SJCRH30 (cell line): ENCODE measurements at regions not wholly inside any gene's neighbourhood (a gene's known extent, or its start where the extent isn't known, plus 50 kb on each side); places are given as distances from the start of the nearest gene placed in this dataset.
"Not testable (repeated sequence)": the region's sequence is repeated elsewhere in the genome, so short reads cannot be mapped to it uniquely, and the experiment has no call there.

Experiments
- DNase-seq, 2 experiments: peaks; one replicate each; pipeline ENCODE4 v3.0.0-alpha.2; 2015 to 2020
- H3K27ac ChIP-seq: fragments of 250-450 bp; sonication (Bioruptor Pico); 2 replicates; pipeline ENCODE4 v1.5.1; 2020; ENCODE audit warnings: mild to moderate bottlenecking, moderate library complexity
- H3K27me3 ChIP-seq: fragments of 250-450 bp; sonication (Bioruptor Pico); 2 replicates; pipeline ENCODE4 v1.5.1; 2020; ENCODE audit warnings: mild to moderate bottlenecking, moderate library complexity
- H3K36me3 ChIP-seq: fragments of 250-450 bp; sonication (Bioruptor Pico); 2 replicates; pipeline ENCODE4 v1.5.1; 2020; ENCODE audit warnings: mild to moderate bottlenecking, moderate library complexity
- H3K4me1 ChIP-seq: fragments of 250-450 bp; sonication (Bioruptor Pico); 2 replicates; pipeline ENCODE4 v1.5.1; 2020; ENCODE audit warnings: mild to moderate bottlenecking, moderate library complexity
- H3K4me3 ChIP-seq: fragments of 250-450 bp; sonication (Bioruptor Pico); 2 replicates; pipeline ENCODE4 v1.5.1; 2020; ENCODE audit warnings: mild to moderate bottlenecking, moderate library complexity
- H3K9me3 ChIP-seq: fragments of 250-450 bp; sonication (Bioruptor Pico); replicated peaks from 2 replicates; pipeline ENCODE4 v1.5.1; 2020; ENCODE audit warnings: mild to moderate bottlenecking, moderate library complexity

DNA sequence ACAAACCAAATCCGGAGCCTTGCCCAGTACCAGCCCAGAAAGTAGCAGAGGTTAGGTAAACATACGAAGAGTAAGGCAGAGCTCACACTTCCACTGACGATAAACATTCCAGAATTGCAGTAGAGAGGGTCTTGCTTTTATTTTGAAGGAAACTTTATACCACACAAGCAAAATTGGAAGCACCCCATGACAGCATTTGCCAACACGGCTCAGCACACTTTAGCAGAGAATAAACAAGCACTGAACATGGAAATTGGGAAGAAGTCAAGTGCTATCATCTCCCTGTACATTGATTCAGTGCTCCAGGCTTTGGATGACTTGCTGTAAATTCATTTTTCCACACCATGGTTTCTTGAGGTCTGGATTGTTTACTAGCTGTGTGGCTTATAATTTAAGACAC, 160.7 kb upstream of the FAM47C start:
- Histone ChIP-seq H3K36me3 (no peaks in the 10 kb centered on the region), H3K4me3 (no peak overlapping the region), H3K9me3 (no peaks in the 10 kb centered on the region), H3K4me1 (no peaks in the 10 kb centered on the region), H3K27me3 (no peaks in the 10 kb centered on the region), H3K27ac (no peak overlapping the region)
- DNase-seq, result no peak

DNA sequence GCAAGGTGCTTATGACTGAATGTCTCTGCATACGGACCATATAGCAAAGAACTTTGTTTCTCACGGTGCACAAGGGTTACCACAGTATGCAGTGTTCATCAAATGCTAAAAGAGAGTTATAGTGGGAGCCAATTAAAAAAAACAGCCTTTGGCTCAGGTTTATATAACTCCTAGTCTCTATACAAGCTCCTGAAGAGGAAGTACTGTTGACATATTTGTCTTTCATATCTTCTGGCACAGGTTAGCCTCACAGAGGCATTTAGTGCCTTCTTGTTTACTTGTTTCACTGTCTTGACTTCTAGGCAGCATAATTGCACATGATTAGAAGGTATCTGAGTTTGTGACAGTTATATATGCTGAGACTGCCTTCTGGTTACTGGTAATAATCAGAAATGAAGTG, 158.8 kb upstream of the FAM47C start:
- H3K9me3 ChIP-seq, result no peaks in the 10 kb centered on the region
- no peak for DNase-seq
- H3K4me3 ChIP-seq, result no peak overlapping the region
- no peaks in the 10 kb centered on the region for H3K36me3 ChIP-seq
- H3K27me3 ChIP-seq, result no peaks in the 10 kb centered on the region
- H3K4me1 ChIP-seq, result no peaks in the 10 kb centered on the region
- H3K27ac ChIP-seq, result no peak overlapping the region

DNA sequence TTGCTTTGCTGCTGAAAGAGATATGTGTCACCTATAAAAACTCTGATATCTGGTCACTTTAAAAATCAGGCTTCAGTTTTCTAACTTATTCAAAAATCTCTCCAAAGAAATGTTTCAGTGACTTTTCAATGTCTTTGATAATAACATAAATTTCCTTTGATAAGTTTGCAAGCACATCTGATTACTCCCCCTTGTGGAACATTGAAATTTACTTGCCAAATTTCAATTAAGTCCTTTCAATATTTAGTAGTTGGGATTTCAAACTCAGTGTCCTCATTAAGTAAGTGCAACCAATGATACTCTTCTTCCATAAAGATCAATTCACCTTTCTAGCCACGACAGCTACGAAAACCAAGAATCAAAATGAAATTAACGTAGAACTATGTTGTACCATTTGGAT, 151.3 kb upstream of the FAM47C start:
- no peaks in the 10 kb centered on the region for H3K9me3 ChIP-seq
- DNase-seq, result no peak
- H3K4me1 ChIP-seq, result no peaks in the 10 kb centered on the region
- no peak overlapping the region for H3K4me3 ChIP-seq
- H3K36me3 ChIP-seq, result no peaks in the 10 kb centered on the region
- H3K27ac ChIP-seq, result no peak overlapping the region
- H3K27me3 ChIP-seq, result no peaks in the 10 kb centered on the region

- no peak overlapping the region for H3K27ac ChIP-seq
- H3K4me3 ChIP-seq, result no peak overlapping the region
- H3K36me3 ChIP-seq, result no peaks in the 10 kb centered on the region
- DNase-seq, result no peak
- no peaks in the 10 kb centered on the region for H3K27me3 ChIP-seq
- H3K4me1 ChIP-seq, result no peaks in the 10 kb centered on the region
- H3K9me3 ChIP-seq, result no peaks in the 10 kb centered on the region
Measured at GRCh38 chrX:36859231-36859630, 148.9 kb upstream of the FAM47C start.

- Histone ChIP-seq H3K27me3 (no peaks in the 10 kb centered on the region), H3K27ac (no peak overlapping the region), H3K4me1 (no peaks in the 10 kb centered on the region), H3K36me3 (no peaks in the 10 kb centered on the region), H3K4me3 (no peak overlapping the region), H3K9me3 (no peaks in the 10 kb centered on the region)
- no peak for DNase-seq
Measured at GRCh38 chrX:36861601-36862000, 146.6 kb upstream of the FAM47C start.

GRCh38 chrX:36867143-36867542, 141.0 kb upstream of the FAM47C start:
- no peaks in the 10 kb centered on the region for H3K36me3 ChIP-seq
- H3K4me3 ChIP-seq, result no peak overlapping the region
- H3K9me3 ChIP-seq, result no peaks in the 10 kb centered on the region
- H3K27me3 ChIP-seq, result no peaks in the 10 kb centered on the region
- no peaks in the 10 kb centered on the region for H3K4me1 ChIP-seq
- no peak overlapping the region for H3K27ac ChIP-seq
- peak in 1 of 2 experiments; percentile 39 for DNase-seq

GRCh38 chrX:36868592-36868991, 139.6 kb upstream of the FAM47C start:
- Histone ChIP-seq H3K4me3 (no peak overlapping the region), H3K9me3 (no peaks in the 10 kb centered on the region), H3K4me1 (no peaks in the 10 kb centered on the region), H3K27ac (no peak overlapping the region), H3K36me3 (no peaks in the 10 kb centered on the region), H3K27me3 (no peaks in the 10 kb centered on the region)
- DNase-seq, result no peak

- H3K27ac ChIP-seq, result no peak overlapping the region
- H3K4me3 ChIP-seq, result no peak overlapping the region
- no peaks in the 10 kb centered on the region for H3K9me3 ChIP-seq
- no peaks in the 10 kb centered on the region for H3K4me1 ChIP-seq
- H3K36me3 ChIP-seq, result no peaks in the 10 kb centered on the region
- DNase-seq, result no peak
- no peaks in the 10 kb centered on the region for H3K27me3 ChIP-seq
Measured at GRCh38 chrX:36869457-36869856, 138.7 kb upstream of the FAM47C start.

DNA sequence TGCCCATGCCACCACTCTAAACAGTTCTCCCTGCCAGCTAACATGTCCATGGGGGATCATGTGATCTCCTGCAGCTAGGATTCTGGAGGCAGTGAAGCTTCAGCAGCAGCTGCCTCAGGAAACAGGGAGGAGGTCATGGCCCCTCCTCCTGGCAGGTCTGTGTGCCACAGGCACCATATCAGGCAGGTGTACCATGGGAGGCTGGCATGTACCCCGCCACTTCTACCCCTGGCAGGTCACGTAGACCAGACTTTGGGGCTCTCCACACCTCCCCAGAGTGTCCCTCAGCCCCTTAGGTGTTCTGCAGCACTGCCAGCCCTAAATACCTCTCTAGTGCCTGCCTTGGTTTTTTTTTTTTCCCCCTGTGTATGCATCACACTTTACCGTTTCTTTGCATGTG, 110.5 kb upstream of the FAM47C start:
- Histone ChIP-seq H3K4me1 (no peaks in the 10 kb centered on the region), H3K9me3 (no peaks in the 10 kb centered on the region), H3K27ac (no peak overlapping the region), H3K36me3 (no peaks in the 10 kb centered on the region), H3K4me3 (no peak overlapping the region), H3K27me3 (no peaks in the 10 kb centered on the region)
- no peak for DNase-seq

DNA sequence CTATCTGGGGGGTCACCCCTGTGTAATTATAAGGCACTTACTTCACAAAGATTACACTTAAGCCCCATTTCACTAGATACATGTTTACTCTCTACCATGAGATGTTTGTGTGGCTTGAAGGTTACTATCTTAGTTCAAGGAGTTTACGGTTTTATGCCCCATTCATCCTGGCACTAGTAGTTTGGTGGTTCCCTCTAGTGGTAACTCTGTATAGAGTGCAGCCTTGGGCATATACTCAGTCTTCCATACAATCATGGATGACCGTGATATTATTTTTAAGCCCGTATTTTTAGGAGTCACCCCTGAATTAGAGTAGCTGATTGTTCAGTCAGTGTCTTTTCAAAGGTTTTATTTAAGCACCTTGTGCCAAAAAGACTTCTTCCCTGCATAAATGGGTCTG, 109.9 kb upstream of the FAM47C start:
- Histone ChIP-seq H3K4me3 (no peak overlapping the region), H3K9me3 (no peaks in the 10 kb centered on the region), H3K36me3 (no peaks in the 10 kb centered on the region), H3K4me1 (no peaks in the 10 kb centered on the region), H3K27ac (no peak overlapping the region), H3K27me3 (no peaks in the 10 kb centered on the region)
- DNase-seq, result peak in 1 of 2 experiments; percentile 12

GRCh38 chrX:36904561-36904960, 103.6 kb upstream of the FAM47C start:
- not testable (repeated sequence) for H3K4me3 ChIP-seq, H3K27me3 ChIP-seq, DNase-seq, H3K9me3 ChIP-seq, H3K4me1 ChIP-seq, H3K36me3 ChIP-seq, H3K27ac ChIP-seq

DNA sequence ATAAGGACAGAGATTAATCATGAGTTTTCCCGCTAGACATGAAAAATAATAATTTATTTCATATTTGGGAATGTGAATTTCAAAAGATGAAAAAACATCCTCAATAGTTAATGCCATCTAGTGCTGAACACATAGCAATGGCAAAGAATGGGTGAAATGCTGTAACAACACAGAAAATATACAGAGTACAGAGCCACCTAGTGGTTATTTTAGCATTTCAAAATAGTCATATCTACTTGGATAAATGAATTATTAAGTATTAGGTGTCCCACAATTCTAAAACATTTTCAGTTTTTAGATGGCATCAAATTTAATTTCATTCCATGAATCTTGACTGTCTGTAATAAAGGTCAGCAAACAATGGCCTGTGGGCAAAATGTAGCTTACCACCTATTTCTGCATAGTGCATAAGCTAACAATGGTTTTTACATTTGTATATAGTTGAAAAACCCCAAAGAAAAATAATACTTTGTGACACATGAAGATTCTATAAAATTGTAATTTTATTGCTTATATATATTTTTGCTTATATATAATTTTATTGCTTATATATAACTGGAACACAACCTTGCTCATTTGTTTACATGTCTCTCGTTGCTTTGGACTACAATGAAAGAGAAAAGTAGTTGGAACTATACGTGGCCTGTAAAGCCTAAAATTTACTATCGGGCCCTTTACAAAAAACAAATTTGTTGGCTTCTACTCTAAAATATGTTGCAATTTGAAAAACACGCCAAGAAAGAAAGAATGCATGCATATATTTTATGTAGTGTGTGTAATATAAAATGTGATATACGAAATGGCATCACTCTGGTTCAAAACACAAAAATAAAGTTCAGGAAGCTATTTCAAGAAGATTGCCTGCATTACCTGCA, 99.1 kb upstream of the FAM47C start:
- H3K9me3 ChIP-seq, result no peaks in the 10 kb centered on the region
- peak in 1 of 2 experiments; percentile 16 for DNase-seq
- H3K4me3 ChIP-seq, result no peak overlapping the region

DNA sequence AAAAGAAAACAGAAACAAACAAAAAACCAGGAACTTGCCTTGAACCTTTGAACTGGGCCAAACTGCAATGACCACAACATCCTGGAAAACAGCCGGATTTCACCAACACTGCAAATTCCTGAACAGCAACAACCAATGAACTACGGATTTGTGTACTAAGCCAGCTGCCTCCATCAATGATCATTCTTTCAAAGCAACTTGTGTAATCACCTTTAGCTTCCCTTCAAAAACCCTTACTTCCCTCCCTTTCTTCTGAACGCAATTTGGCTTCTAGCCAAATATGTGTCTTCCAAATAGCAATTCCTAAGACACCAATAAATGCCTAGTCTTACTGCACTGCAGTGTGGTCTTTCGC, 98.5 kb upstream of the FAM47C start:
- peak in 1 of 2 experiments; percentile 2 for DNase-seq

More for the DNA sequence above, 99.1 kb upstream of the FAM47C start:
- no peak overlapping the region for H3K27ac ChIP-seq
- H3K4me1 ChIP-seq, result no peaks in the 10 kb centered on the region
- H3K27me3 ChIP-seq, result no peaks in the 10 kb centered on the region
- H3K36me3 ChIP-seq, result no peaks in the 10 kb centered on the region

DNA sequence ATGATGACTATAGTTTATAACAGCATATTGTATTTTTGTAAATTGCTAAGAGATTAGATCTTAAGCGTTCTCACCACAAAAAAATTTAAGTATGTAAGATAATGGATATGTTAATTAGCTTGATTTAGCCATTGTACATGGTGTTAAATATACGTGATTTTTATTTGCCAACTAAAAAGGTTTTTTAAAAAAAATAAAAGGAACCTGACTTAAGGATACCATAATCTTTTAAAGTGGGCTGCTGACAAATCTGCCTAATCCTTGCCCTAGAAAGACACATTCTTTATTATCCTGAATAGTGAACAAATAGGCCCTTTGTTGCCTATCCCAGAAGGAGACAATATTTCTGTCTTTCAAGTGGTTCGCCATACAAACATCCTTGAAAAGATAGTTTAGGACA, 94.6 kb upstream of the FAM47C start:
- Histone ChIP-seq H3K4me3 (no peak overlapping the region), H3K27ac (no peak overlapping the region), H3K4me1 (no peaks in the 10 kb centered on the region), H3K27me3 (no peaks in the 10 kb centered on the region), H3K9me3 (no peaks in the 10 kb centered on the region), H3K36me3 (no peaks in the 10 kb centered on the region)
- DNase-seq, result no peak

More for the DNA sequence above, 98.5 kb upstream of the FAM47C start:
- no peaks in the 10 kb centered on the region for H3K9me3 ChIP-seq
- no peaks in the 10 kb centered on the region for H3K27me3 ChIP-seq
- H3K4me3 ChIP-seq, result no peak overlapping the region
- no peaks in the 10 kb centered on the region for H3K36me3 ChIP-seq
- H3K4me1 ChIP-seq, result no peaks in the 10 kb centered on the region
- no peak overlapping the region for H3K27ac ChIP-seq

DNA sequence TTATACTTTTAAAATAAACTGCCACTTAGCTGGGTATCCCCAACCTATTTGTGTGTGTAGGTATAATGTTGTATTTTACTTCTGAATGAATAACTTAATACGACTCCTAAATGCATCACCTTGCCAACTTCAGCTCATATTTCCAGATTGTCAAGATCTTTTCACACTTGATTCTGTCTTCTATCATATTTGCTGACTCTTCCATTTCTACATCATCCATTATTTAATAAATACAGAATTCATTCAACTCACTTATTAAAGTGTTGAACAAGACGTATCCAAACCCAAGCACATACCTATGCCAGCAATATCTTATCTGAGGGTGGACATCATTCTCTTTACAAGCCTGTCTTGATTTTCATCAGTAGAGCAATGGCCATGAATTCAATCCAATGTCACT, 91.2 kb upstream of the FAM47C start:
- H3K9me3 ChIP-seq, result no peaks in the 10 kb centered on the region
- no peaks in the 10 kb centered on the region for H3K36me3 ChIP-seq
- H3K27ac ChIP-seq, result no peak overlapping the region
- DNase-seq, result no peak
- no peak overlapping the region for H3K4me3 ChIP-seq
- no peaks in the 10 kb centered on the region for H3K27me3 ChIP-seq
- H3K4me1 ChIP-seq, result no peaks in the 10 kb centered on the region

- H3K27ac ChIP-seq, result no peak overlapping the region
- H3K27me3 ChIP-seq, result no peaks in the 10 kb centered on the region
- H3K4me3 ChIP-seq, result no peak overlapping the region
- no peaks in the 10 kb centered on the region for H3K9me3 ChIP-seq
- H3K36me3 ChIP-seq, result no peaks in the 10 kb centered on the region
- no peak for DNase-seq
- H3K4me1 ChIP-seq, result no peaks in the 10 kb centered on the region
Measured at GRCh38 chrX:36927712-36928111, 80.5 kb upstream of the FAM47C start.
